Mucosa of rectum (tissue), 2 donors: ENCODE measurements at regions not wholly inside any gene's neighbourhood (a gene's known extent, or its start where the extent isn't known, plus 50 kb on each side); places are given as distances from the start of the nearest gene placed in this dataset.
A peak's percentile ranks its signal among the peaks of the same experiment; 100 is the strongest.

Experiments
- H3K27ac ChIP-seq, 2 donors: one replicate each; pipeline ENCODE4 v1.7.0; 2013; ENCODE audit warnings: inconsistent platforms in 2 of 2, low read depth in 2 of 2, low read length in 2 of 2
- H3K27me3 ChIP-seq, 2 donors: one replicate each; pipeline ENCODE4 v1.7.0; 2013; ENCODE audit warnings: low read length in 2 of 2; ENCODE audit not compliant: control insufficient read depth in 2 of 2, insufficient read depth in 2 of 2
- H3K36me3 ChIP-seq, 2 donors: one replicate each; pipeline ENCODE4 v1.7.0; 2013; ENCODE audit warnings: low read length in 2 of 2; ENCODE audit not compliant: control insufficient read depth in 2 of 2, insufficient read depth in 2 of 2
- H3K4me1 ChIP-seq, 2 donors: one replicate each; pipeline ENCODE4 v1.7.0; 2013; ENCODE audit warnings: low read length in 2 of 2, mild to moderate bottlenecking in 1 of 2; ENCODE audit not compliant: control insufficient read depth in 2 of 2, insufficient read depth in 2 of 2
- H3K4me3 ChIP-seq, 2 donors: one replicate each; pipeline ENCODE4 v1.7.0; 2013; ENCODE audit warnings: low read length in 2 of 2
- H3K9ac ChIP-seq, 2 donors: one replicate each; pipeline ENCODE4 v1.7.0; 2013; ENCODE audit warnings: low read length in 2 of 2, low read depth in 1 of 2, mild to moderate bottlenecking in 1 of 2
- H3K9me3 ChIP-seq, 2 donors: one replicate each; pipeline ENCODE4 v1.7.0; 2013; ENCODE audit warnings: low read length in 2 of 2; ENCODE audit not compliant: control insufficient read depth in 2 of 2
- donor health status: healthy.
- donor health status: Normal muscosa, but diverticular disease.

- peaks cover 22 to 24% of the 10 kb centered on the region in 2 donors for H3K27me3 ChIP-seq
- H3K4me3 ChIP-seq = peak overlapping the region; percentile 34 to 50
- H3K9ac ChIP-seq = no peak overlapping the region
- no peak overlapping the region for H3K27ac ChIP-seq
- H3K9me3 ChIP-seq = no peaks in the 10 kb centered on the region
- no peaks in the 10 kb centered on the region for H3K4me1 ChIP-seq
- no peaks in the 10 kb centered on the region for H3K36me3 ChIP-seq
Observed at GRCh38 chrX:137427816-137428215, 138.1 kb upstream of the ZIC3 start.

- no peaks in the 10 kb centered on the region for H3K36me3 ChIP-seq
- H3K9ac ChIP-seq = no peak overlapping the region
- peaks cover 22 to 24% of the 10 kb centered on the region in 2 donors for H3K27me3 ChIP-seq
- no peaks in the 10 kb centered on the region for H3K9me3 ChIP-seq
- H3K4me3 ChIP-seq = peak overlapping the region; percentile 34 to 50
- H3K27ac ChIP-seq = no peak overlapping the region
- no peaks in the 10 kb centered on the region for H3K4me1 ChIP-seq
Observed at GRCh38 chrX:137427426-137427778, 138.5 kb upstream of the ZIC3 start.

DNA sequence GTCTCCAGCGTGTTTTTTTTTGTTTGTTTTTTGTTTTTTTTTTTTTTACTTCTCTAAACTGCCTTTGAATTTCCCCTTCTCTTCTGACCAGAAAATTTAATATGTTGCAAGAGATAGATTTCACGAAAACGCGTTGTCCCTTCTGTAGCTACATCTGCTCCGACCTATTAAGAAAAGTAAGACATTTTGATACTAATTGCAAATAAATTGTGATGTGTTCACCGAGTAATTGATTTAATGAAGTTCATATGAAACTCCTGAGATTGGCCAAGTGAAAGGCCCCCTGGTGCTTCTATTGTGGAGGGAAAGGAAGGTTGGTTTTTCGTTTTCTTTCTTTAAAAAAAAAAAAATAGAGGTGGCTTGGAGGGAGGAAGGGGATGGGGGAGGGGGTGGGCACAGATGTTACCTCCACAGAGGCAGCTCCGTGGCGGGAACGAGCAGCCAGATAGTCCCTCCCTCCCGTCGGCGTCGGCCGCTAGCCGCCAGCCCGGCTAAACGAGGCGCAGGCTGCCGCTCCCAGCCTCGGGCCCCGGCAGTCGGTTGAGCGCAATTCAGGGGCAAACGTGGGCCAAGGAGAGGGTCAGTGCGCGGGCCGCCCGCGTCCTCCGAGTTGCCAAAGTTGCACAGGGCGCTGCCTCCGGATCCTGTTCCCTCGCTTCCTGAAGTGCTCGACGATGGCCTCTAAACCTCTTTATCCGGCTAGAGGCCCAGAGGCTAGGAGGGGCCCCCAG is 139.1 kb upstream of the ZIC3 start:
- Histone ChIP-seq H3K9me3 (no peaks in the 10 kb centered on the region), H3K27ac (no peak overlapping the region), H3K27me3 (peaks cover 22 to 24% of the 10 kb centered on the region in 2 donors), H3K4me1 (no peaks in the 10 kb centered on the region), H3K36me3 (no peaks in the 10 kb centered on the region), H3K4me3 (no peak overlapping the region), H3K9ac (no peak overlapping the region)

DNA sequence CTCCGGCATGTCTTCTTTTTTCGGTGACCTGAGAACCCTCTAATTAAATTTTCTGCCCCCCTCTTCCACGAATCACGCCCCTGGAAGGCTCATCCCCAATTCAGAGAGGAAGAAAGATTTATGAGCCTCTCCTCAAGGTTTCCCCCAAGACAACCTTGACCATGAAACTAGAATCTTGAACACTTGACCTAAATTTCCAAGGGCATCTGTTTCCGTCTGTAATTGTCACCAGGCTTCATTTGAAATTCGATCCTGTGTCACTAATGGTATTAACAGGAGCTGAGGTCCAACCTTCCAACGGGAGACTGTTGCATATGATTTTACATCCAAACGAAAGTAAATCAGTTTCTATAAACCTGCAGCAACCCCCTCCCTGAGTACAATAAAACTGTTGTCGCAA is 139.9 kb upstream of the ZIC3 start:
- no peak overlapping the region for H3K9ac ChIP-seq
- H3K27me3 ChIP-seq = peaks cover 24 to 26% of the 10 kb centered on the region in 2 donors
- no peaks in the 10 kb centered on the region for H3K9me3 ChIP-seq
- no peak overlapping the region for H3K27ac ChIP-seq
- no peaks in the 10 kb centered on the region for H3K36me3 ChIP-seq
- H3K4me3 ChIP-seq = no peak overlapping the region
- no peaks in the 10 kb centered on the region for H3K4me1 ChIP-seq

DNA sequence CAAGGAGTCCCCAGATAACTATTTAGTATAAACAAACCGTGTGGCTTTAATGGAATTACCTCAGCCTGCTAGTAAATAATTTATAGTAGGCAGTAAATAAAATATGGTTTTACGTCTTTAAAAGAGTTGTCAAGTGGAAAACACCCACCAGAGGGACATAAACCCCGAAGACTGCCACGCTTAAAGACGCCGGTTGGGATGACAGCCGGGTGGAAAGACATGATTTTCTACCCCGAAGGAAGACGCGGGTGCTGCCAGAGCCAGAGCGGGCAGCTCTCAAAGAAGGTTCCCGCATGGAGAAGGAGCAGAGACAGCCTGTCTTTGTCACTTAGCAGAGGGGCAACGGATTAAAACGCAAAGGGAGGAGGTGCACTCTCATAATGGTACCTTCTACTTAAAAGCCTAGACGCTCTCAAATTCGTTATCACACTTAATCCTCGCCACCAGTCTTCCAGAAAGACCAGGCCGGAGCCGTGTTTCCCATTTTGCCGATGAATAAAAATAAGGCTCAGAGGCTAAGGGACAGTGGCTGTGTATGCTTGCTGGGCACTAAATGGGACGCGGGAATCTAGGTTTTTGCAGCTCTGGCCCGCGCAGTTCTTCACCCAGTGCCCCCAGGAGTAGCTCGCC is 140.5 kb upstream of the ZIC3 start:
- H3K27me3 ChIP-seq = peaks cover 24 to 26% of the 10 kb centered on the region in 2 donors
- no peak overlapping the region for H3K9ac ChIP-seq
- no peaks in the 10 kb centered on the region for H3K4me1 ChIP-seq
- H3K36me3 ChIP-seq = no peaks in the 10 kb centered on the region
- no peaks in the 10 kb centered on the region for H3K9me3 ChIP-seq
- no peak overlapping the region for H3K27ac ChIP-seq
- no peak overlapping the region for H3K4me3 ChIP-seq

- H3K36me3 ChIP-seq = no peaks in the 10 kb centered on the region
- no peak overlapping the region for H3K4me3 ChIP-seq
- no peak overlapping the region for H3K27ac ChIP-seq
- peaks cover 24 to 26% of the 10 kb centered on the region in 2 donors for H3K27me3 ChIP-seq
- H3K9ac ChIP-seq = no peak overlapping the region
- H3K9me3 ChIP-seq = no peaks in the 10 kb centered on the region
- no peaks in the 10 kb centered on the region for H3K4me1 ChIP-seq
Observed at GRCh38 chrX:137424679-137425078, 141.2 kb upstream of the ZIC3 start.

DNA sequence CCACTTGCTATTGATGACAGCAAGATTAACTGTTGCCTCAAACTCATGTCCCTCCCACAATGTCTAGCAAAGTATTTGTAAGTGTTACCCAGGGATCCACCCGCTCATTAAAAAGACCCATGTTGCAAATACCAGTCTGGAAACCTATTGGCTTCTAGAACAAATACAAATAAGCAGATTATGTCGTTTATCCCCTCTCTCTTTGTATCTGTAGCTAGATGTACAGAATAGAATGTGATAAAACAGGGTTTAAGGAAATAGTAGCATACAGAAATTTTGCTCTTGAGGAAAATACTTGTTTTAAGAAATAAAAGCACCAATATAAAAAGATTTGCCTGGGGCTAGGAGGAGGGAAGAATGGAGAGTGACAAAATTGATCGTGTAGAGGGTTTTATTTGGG is 142.7 kb upstream of the ZIC3 start:
- Histone ChIP-seq H3K9me3 (no peaks in the 10 kb centered on the region), H3K4me1 (no peaks in the 10 kb centered on the region), H3K27ac (no peak overlapping the region), H3K9ac (no peak overlapping the region), H3K4me3 (no peak overlapping the region), H3K36me3 (no peaks in the 10 kb centered on the region), H3K27me3 (peaks cover 17 to 26% of the 10 kb centered on the region in 2 donors)

- H3K27me3 ChIP-seq = peaks cover 0 to 4% of the 10 kb centered on the region in 2 donors
Observed at GRCh38 chrX:137418086-137418485, 147.8 kb upstream of the ZIC3 start.

GRCh38 chrX:137413190-137413589 is 152.7 kb upstream of the ZIC3 start:
- Histone ChIP-seq H3K36me3 (no peaks in the 10 kb centered on the region), H3K27me3 (no peaks in the 10 kb centered on the region)

More at GRCh38 chrX:137418086-137418485, 147.8 kb upstream of the ZIC3 start:
- Histone ChIP-seq H3K4me3 (no peak overlapping the region), H3K9ac (no peak overlapping the region), H3K4me1 (no peaks in the 10 kb centered on the region), H3K27ac (no peak overlapping the region), H3K9me3 (no peaks in the 10 kb centered on the region), H3K36me3 (no peaks in the 10 kb centered on the region)

DNA sequence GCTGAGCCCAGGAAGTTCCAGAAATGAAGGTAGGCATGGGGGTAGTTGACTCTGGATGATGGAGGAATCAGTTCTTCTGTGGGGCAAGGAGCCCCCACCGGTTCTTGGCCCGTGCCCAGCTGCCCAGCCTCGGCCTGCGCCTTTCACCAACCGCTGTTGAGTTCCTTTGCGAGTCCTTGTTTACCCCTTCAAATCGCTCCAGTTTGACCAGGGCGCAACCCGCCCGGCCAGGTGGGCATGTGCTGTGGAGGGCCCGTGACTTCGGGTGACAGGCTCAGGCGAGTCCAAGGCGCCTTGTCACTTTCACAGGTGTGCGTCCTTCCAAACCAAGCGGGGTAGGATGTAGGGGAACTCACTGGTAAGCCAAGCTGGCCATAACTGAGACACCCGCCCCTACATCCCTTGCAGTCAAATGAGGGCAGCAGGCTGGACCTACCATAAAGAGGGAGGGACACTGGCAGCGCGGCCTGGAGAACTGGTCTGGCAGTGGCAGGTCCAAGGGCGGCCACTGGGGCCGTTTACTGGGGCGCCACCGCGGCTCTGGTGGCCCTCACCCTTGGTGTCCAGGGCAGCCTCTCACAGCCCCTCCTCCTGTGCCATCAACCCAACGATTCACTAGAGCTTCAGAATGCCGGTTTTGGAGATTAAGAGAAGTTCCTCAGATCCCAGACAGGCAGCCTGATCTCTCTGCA is 160.3 kb upstream of the ZIC3 start:
- no peaks in the 10 kb centered on the region for H3K36me3 ChIP-seq
- H3K27me3 ChIP-seq = no peaks in the 10 kb centered on the region
- no peak overlapping the region for H3K9ac ChIP-seq
- no peaks in the 10 kb centered on the region for H3K9me3 ChIP-seq
- H3K27ac ChIP-seq = no peak overlapping the region
- H3K4me1 ChIP-seq = no peaks in the 10 kb centered on the region
- no peak overlapping the region for H3K4me3 ChIP-seq

More at GRCh38 chrX:137413190-137413589, 152.7 kb upstream of the ZIC3 start:
- Histone ChIP-seq H3K9me3 (no peaks in the 10 kb centered on the region), H3K4me3 (no peak overlapping the region), H3K4me1 (no peaks in the 10 kb centered on the region), H3K27ac (no peak overlapping the region), H3K9ac (no peak overlapping the region)
